Left cardiac atrium (tissue), 4 donors: ENCODE measurements at regions not wholly inside any gene's neighbourhood (a gene's known extent, or its start where the extent isn't known, plus 50 kb on each side); places are given as distances from the start of the nearest gene placed in this dataset.
A peak's percentile ranks its signal among the peaks of the same experiment; 100 is the strongest.

Experiments
- ATAC-seq, 2 donors: fragments of 200-7000 bp; cut with Tn5 transposase; one replicate each; pipeline ENCODE4 v1.9.1; 2020; ENCODE audit warnings: mild to moderate bottlenecking in 2 of 2, moderate library complexity in 2 of 2
- DNase-seq: peaks from one replicate; pipeline ENCODE4 v3.0.0-alpha.2; 2020
- intact Hi-C, 2 donors: fragments of 100-400 bp; cut with DNase I; formaldehyde crosslinking; loops; one replicate each; pipeline versions ENCODE4 v1.14.1 to v1.15.1; 2022 to 2023
- donor health status: DM: no; HTN: yes; CAD: no.
- donor health status: DM: no; HTN: yes; CAD: no; lungs with severe emphysema.
- donor health status: DM: yes; HTN: yes; CAD: no.
- donor health status: Dilated cardiomyopathy.

- intact Hi-C loops, result no loop called here
- ATAC-seq, result peak; percentile 98 to 99
- DNase-seq, result peak; percentile 83
Measured at GRCh38 chr12:13390381-13390861, 193.9 kb downstream of the EMP1 start.

- ATAC-seq, result no peak
- intact Hi-C loops, result no loop called here
- no peak for DNase-seq
Measured at GRCh38 chr12:13387101-13387500, 190.6 kb downstream of the EMP1 start.

DNA sequence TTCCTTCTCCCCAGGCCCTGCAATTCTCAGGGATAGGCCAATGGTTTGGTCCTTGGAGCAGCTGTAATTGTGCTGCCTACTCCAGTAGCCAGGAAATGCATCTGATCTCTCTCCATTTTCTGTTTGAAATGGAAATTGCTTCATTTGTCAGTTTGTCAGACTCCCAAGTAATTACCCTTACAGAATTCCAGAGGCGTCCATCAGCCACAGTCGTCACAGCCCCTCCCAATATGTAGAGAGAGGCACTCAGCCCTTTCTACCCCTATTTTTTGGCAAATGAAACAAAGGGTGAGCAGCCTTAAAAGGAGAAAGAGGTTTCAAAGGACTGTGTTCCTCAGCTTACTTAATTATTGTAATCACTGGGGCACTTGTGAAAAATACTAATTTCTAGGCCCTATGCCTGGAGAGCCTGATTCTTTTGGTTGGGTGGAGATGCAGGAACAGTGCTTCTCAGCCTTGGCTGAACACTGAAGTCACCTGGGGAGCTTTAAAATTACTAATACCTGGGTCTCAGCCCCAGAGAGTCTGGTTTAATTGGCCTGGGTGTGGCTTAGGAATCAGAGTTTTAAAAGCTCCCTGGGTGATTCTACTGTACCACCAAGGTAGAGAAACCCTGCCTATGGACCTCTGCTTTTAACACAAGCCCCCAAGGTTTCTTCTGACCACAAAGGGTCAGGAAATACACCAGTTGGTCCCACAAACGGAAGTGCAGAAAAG is 190.0 kb downstream of the EMP1 start:
- no peak for ATAC-seq
- intact Hi-C loops, result no loop called here
- no peak for DNase-seq

DNA sequence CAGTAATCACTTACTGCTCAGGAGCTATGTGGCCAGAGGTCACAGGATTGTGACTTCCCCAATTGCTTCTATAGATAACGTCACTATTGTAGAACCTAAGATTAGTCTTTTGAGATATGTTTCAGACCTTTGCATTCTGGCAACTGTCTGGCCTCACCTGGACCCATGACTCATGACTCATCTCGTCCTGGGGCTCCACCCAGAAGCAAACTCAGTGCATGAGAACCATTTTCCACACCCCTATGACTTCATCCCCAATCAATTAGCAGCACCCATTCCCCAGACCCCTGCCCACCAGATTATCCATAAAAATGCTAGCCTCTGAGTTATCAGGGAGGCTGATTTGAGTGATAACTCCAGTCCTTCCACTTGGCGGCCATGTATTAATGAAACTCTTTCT is 186.9 kb downstream of the EMP1 start:
- DNase-seq, result no peak
- intact Hi-C loops, result no loop called here
- no peak for ATAC-seq

DNA sequence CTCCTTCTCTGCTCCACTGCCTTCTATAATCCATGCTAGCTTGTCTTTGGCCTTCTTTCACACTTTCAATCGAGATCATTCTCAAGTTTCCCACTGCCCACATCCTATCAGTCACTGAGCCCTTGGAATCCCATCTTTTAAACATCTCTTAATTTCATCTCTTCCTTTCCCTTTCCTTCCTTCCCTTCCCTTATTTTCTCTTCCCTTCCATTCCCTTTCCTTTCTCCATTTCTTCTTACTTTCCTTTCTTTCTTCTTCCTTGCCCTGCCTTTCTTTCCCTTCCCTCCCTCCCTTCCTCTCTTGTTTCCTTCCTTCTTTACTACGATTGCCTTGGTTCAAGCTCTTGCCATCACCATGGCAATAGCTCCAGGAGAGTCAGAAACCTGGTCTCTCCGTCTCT is 183.8 kb downstream of the EMP1 start:
- intact Hi-C loops, result no loop called here
- DNase-seq (no peak), ATAC-seq (no peak)

DNA sequence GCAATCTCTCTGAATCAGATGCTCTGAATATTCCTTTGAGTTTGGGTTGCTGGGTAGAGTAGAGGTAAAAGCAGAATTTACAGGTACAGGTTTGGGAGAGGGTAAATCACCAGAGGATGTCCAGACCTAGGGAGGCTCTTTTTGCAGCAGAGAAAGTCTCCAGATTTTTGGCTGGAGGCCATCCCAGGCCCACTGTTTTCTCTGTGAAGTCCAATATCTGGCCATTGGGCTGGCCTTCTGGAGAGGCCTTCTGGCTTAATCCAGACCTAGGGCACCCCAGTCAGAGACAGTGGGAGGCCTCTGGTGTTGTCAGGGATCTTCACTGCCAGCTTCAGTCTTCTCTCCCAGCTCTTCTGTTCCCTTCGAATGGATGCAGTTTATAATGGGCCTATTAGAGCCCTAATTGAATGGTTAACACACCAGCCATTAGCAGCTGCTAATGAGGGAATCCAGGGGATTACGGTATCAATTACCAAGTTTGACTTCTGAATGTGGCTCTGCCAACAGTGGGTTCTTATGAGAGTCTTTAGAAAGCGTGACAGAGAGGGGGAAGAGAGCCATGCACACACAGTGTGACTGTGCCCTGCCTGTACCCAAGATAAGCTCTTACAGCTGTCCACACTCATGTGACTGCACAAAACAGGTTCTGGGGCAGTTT is 183.1 kb downstream of the EMP1 start:
- ATAC-seq, result no peak
- DNase-seq, result no peak
- intact Hi-C loops, result no loop called here

GRCh38 chr12:13377698-13378097 is 181.2 kb downstream of the EMP1 start:
- intact Hi-C loops, result no loop called here
- no peak for ATAC-seq
- DNase-seq, result no peak

- DNase-seq (no peak), ATAC-seq (no peak)
- intact Hi-C loops, result no loop called here
Measured at GRCh38 chr12:13376610-13377373, 180.3 kb downstream of the EMP1 start.

DNA sequence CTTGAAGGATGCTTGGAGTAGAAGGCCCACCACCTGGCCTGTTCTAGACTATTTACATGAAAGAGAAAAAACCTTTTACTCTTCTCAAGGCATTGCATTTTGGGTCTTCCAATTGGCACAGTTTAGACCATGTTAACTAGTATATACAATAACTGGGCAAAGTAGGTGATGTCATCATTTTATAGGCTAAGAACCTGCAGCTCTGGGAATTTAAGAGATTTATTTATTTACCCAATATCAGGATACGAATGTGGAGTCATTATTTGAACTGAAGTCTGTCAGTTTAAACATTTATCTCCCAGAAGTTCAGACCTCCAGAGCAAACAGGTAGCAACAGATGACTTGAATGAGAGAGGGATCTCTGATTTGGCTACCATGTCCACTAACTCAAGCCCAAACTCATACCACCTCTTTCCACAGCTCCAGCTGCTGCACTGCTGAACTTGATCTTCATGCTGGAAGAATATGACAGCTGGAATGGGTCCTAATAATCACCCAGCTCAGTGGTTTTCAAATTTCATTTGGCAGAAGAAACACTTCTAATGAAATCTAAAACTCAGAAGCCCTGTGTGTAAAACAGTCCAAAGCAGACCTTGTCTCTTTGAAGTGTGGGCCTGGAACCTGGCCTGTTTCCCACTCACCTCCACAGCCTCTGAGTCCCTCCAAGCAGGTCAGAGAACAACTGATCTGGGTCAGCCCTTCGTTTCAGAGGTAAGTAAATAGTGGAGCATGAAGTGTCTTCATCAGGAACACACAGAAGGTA is 179.2 kb downstream of the EMP1 start:
- intact Hi-C loops, result no loop called here
- no peak for ATAC-seq
- no peak for DNase-seq

DNA sequence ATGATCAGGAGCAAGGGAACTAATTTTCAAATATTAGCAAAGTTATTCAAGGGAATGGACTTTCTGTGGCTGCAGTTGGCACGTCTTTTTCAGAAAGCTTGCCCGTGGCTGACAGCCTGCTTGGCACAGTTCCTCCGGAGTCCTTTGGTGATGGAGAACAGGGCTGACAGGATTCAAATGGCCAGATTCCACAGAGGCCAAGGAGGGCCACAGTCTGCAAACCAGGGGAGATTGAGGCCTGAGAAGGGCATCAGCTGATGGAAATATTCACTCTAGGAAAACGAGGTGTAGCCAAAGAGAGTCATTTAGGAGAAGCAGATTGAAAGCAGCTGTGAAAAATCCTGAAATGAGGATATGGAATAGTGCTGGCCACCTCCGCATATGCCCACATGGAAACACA is 178.3 kb downstream of the EMP1 start:
- intact Hi-C loops, result no loop called here
- peak in 1 of 2 donors; percentile 57 for ATAC-seq

DNA sequence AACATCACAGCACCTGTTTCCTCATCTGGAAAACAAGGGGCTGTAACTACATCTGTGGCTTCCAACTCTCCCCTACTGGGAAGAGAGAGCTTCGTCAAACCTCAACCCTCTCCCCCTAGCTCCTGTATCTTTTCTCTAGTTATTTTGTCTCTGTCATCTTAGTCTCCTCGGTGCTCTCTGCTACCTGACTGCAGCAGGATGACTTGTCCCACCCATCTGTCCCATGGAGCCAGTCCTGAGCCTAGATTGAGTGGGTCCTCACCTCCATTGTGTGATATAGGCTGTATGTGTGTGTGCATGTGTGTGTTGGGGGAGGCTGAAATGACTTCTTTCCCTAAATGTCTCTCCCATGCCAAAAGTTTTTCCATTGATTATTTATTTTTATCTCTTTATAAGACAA is 177.3 kb downstream of the EMP1 start:
- DNase-seq, result no peak
- intact Hi-C loops, result no loop called here

More for the DNA sequence above, 178.3 kb downstream of the EMP1 start:
- DNase-seq, result no peak

DNA sequence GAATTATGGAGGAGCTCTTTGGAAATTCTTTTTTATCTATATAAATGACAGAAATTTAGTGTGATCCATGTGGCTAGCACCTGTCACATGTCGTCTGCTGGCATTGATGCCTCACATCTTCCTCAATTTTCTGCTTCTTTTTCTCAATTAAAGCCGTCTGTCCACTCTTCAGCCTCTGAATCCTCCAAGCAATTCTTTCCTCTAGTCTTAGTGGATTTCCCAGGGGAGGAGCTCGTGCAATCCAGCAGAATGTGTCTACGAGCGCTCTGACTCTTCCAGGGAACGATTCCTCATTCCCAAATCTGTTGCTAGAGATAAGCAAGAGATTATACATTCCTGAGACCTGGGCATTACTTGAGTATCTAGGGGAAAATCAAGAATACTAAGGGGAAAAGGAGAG is 176.6 kb downstream of the EMP1 start:
- ATAC-seq (no peak), DNase-seq (no peak)
- intact Hi-C loops, result no loop called here

More for the DNA sequence above, 177.3 kb downstream of the EMP1 start:
- no peak for ATAC-seq

- ATAC-seq (no peak), DNase-seq (no peak)
- intact Hi-C loops, result no loop called here
Measured at GRCh38 chr12:13372386-13372785, 175.9 kb downstream of the EMP1 start.

GRCh38 chr12:13371797-13372196 is 175.3 kb downstream of the EMP1 start:
- DNase-seq (no peak), ATAC-seq (no peak)
- intact Hi-C loops, result no loop called here

DNA sequence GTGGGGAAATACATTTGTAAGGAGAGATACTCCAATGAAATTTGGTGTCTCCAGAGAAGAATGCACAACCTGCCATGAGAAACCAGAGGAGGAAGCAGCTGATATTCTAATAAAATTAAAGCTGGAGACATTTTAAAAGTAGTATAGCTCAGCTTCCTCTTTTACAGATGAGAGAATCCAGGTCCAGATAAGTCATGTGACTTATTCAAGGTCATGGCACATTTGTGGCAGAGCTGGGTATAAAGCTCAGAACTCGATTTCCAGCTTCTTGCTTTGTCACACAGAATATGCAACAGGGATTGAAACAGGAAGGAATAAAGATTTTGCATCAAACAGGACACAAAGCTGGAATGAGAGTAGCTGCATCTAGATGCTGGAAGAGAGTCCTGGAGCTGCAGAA is 174.8 kb downstream of the EMP1 start:
- intact Hi-C loops, result no loop called here
- DNase-seq (no peak), ATAC-seq (no peak)

- no peak for DNase-seq
- intact Hi-C loops, result loop anchor here in 1 of 2 donors (10.0 kb wide), 1 partner anchor 165 kb away; no protein-coding TSS in a partner anchor
- no peak for ATAC-seq
Measured at GRCh38 chr12:13369474-13370056, 173.0 kb downstream of the EMP1 start.

- no peak for DNase-seq
- no peak for ATAC-seq
- intact Hi-C loops, result loop anchor here in 1 of 2 donors (10.0 kb wide), 1 partner anchor 166 kb away; no protein-coding TSS in a partner anchor
Measured at GRCh38 chr12:13368971-13369370, 172.4 kb downstream of the EMP1 start.

- no peak for DNase-seq
- ATAC-seq, result peak; percentile 67 to 80
- intact Hi-C loops, result loop anchor here in 1 of 2 donors (10.0 kb wide), 1 partner anchor 166 kb away; no protein-coding TSS in a partner anchor
Measured at GRCh38 chr12:13368431-13368830, 171.9 kb downstream of the EMP1 start.

GRCh38 chr12:13367973-13368372 is 171.4 kb downstream of the EMP1 start:
- ATAC-seq, result peak in 1 of 2 donors; percentile 80
- intact Hi-C loops, result loop anchor here in 1 of 2 donors (10.0 kb wide), 1 partner anchor 167 kb away; no protein-coding TSS in a partner anchor
- DNase-seq, result no peak
